HuH-7 (cell line): ENCODE measurements at regions not wholly inside any gene's neighbourhood (a gene's known extent, or its start where the extent isn't known, plus 50 kb on each side); places are given as distances from the start of the nearest gene placed in this dataset.

Experiments
- DNase-seq: peaks from one replicate; pipeline ENCODE4 v3.0.0; 2011; ENCODE audit warnings: low spot score

- no peak for DNase-seq
These were observed 484.0 kb upstream of the ZWINT start for GRCh38 chr10:56844978-56845529.

- no peak for DNase-seq
These were observed 475.6 kb upstream of the ZWINT start for GRCh38 chr10:56836659-56837058.

GRCh38 chr10:56831681-56832080 lies 470.6 kb upstream of the ZWINT start:
- no peak for DNase-seq

- no peak for DNase-seq
These were observed 462.8 kb upstream of the ZWINT start for GRCh38 chr10:56823849-56824248.

GRCh38 chr10:56805022-56805421 lies 444.0 kb upstream of the ZWINT start:
- DNase-seq: no peak

GRCh38 chr10:56785292-56785691 lies 424.2 kb upstream of the ZWINT start:
- DNase-seq: no peak

GRCh38 chr10:56782503-56782902 lies 421.4 kb upstream of the ZWINT start:
- no peak for DNase-seq

- no peak for DNase-seq
These were observed 410.3 kb upstream of the ZWINT start for GRCh38 chr10:56771343-56771742.

- DNase-seq: no peak
These were observed 402.0 kb upstream of the ZWINT start for GRCh38 chr10:56763090-56763489.

GRCh38 chr10:56745490-56745889 lies 384.4 kb upstream of the ZWINT start:
- DNase-seq: no peak

- DNase-seq: no peak
These were observed 367.3 kb upstream of the ZWINT start for GRCh38 chr10:56728349-56728748.

GRCh38 chr10:56722912-56723311 lies 361.9 kb upstream of the ZWINT start:
- no peak for DNase-seq

GRCh38 chr10:56715262-56715661 lies 354.2 kb upstream of the ZWINT start:
- no peak for DNase-seq

- DNase-seq: no peak
These were observed 337.4 kb upstream of the ZWINT start for GRCh38 chr10:56698506-56698905.

GRCh38 chr10:56679578-56679977 lies 318.5 kb upstream of the ZWINT start:
- no peak for DNase-seq

GRCh38 chr10:56662765-56663447 lies 301.8 kb upstream of the ZWINT start:
- no peak for DNase-seq

GRCh38 chr10:56653289-56653688 lies 292.2 kb upstream of the ZWINT start:
- no peak for DNase-seq

GRCh38 chr10:56646329-56647111 lies 285.5 kb upstream of the ZWINT start:
- no peak for DNase-seq

GRCh38 chr10:56633876-56634452 lies 272.9 kb upstream of the ZWINT start:
- DNase-seq: no peak

- DNase-seq: no peak
These were observed 271.5 kb upstream of the ZWINT start for GRCh38 chr10:56632537-56632936.

GRCh38 chr10:56624082-56624481 lies 263.0 kb upstream of the ZWINT start:
- DNase-seq: no peak

GRCh38 chr10:56623064-56623463 lies 262.0 kb upstream of the ZWINT start:
- no peak for DNase-seq
